NCI-H748 (cell line): ENCODE measurements at regions not wholly inside any gene's neighbourhood (a gene's known extent, or its start where the extent isn't known, plus 50 kb on each side); places are given as distances from the start of the nearest gene placed in this dataset.
"Not testable (repeated sequence)": the region's sequence is repeated elsewhere in the genome, so short reads cannot be mapped to it uniquely, and the experiment has no call there.

ENCODE experiments used
- DNase-seq: peaks from one replicate; lab custom pipeline; 2025; ENCODE audit not compliant: unreplicated experiment; lab: John Stamatoyannopoulos, UW

- DNase-seq = no peak
Measured at GRCh38 chr9:73056245-73056644, 95.4 kb upstream of the ANXA1 start.

- no peak for DNase-seq
Measured at GRCh38 chr9:73054091-73054490, 97.6 kb upstream of the ANXA1 start.

GRCh38 chr9:73053543-73053942, 98.1 kb upstream of the ANXA1 start:
- no peak for DNase-seq

- peak; percentile 18 for DNase-seq
Measured at GRCh38 chr9:73050887-73051550, 98.2 kb upstream of the ALDH1A1 start.

GRCh38 chr9:73050065-73050816, 97.4 kb upstream of the ALDH1A1 start:
- no peak for DNase-seq

- no peak for DNase-seq
Measured at GRCh38 chr9:73049280-73049679, 96.4 kb upstream of the ALDH1A1 start.

GRCh38 chr9:73046769-73047168, 93.9 kb upstream of the ALDH1A1 start:
- no peak for DNase-seq

- DNase-seq = not testable (repeated sequence)
Measured at GRCh38 chr9:73044776-73045175, 91.9 kb upstream of the ALDH1A1 start.

- DNase-seq = no peak
Measured at GRCh38 chr9:73042155-73042554, 89.3 kb upstream of the ALDH1A1 start.

- no peak for DNase-seq
Measured at GRCh38 chr9:73039271-73040263, 86.7 kb upstream of the ALDH1A1 start.

GRCh38 chr9:73038613-73039012, 85.8 kb upstream of the ALDH1A1 start:
- no peak for DNase-seq

- no peak for DNase-seq
Measured at GRCh38 chr9:73038089-73038509, 85.2 kb upstream of the ALDH1A1 start.

GRCh38 chr9:73037613-73038012, 84.8 kb upstream of the ALDH1A1 start:
- DNase-seq = no peak

- no peak for DNase-seq
Measured at GRCh38 chr9:73034962-73035361, 82.1 kb upstream of the ALDH1A1 start.

- DNase-seq = no peak
Measured at GRCh38 chr9:73031350-73031749, 78.5 kb upstream of the ALDH1A1 start.

GRCh38 chr9:73030370-73031030, 77.6 kb upstream of the ALDH1A1 start:
- DNase-seq = no peak

- DNase-seq = no peak
Measured at GRCh38 chr9:73029346-73029745, 76.5 kb upstream of the ALDH1A1 start.

GRCh38 chr9:73026375-73026774, 73.5 kb upstream of the ALDH1A1 start:
- no peak for DNase-seq

- no peak for DNase-seq
Measured at GRCh38 chr9:73024601-73025034, 71.8 kb upstream of the ALDH1A1 start.

- DNase-seq = peak; percentile 85
Measured at GRCh38 chr9:73023025-73023541, 70.2 kb upstream of the ALDH1A1 start.

GRCh38 chr9:73022353-73022752, 69.5 kb upstream of the ALDH1A1 start:
- no peak for DNase-seq
